B cell (primary cell): ENCODE measurements at regions not wholly inside any gene's neighbourhood (a gene's known extent, or its start where the extent isn't known, plus 50 kb on each side); places are given as distances from the start of the nearest gene placed in this dataset.

Experiments
- CTCF ChIP-seq: fragments of 200-600 bp; IDR thresholded peaks from one replicate; pipeline ENCODE4 v1.8.0; 2022; ENCODE audit warnings: antibody characterized with exemption, mild to moderate bottlenecking
- EZH2 ChIP-seq: IDR thresholded peaks from 2 replicates; pipeline ENCODE4 v1.6.1; 2012; ENCODE audit warnings: borderline replicate concordance, low read depth, mild to moderate bottlenecking, moderate library complexity, low read length; ENCODE audit not compliant: insufficient read depth, poor library complexity, severe bottlenecking

GRCh38 chr4:181147416-181147951 is 1095.7 kb upstream of the TENM3 start:
- TF ChIP-seq CTCF (no peak), EZH2 (no peak)
